Naive thymus-derived CD4-positive, alpha-beta T cell (primary cell): ENCODE measurements at regions not wholly inside any gene's neighbourhood (a gene's known extent, or its start where the extent isn't known, plus 50 kb on each side); places are given as distances from the start of the nearest gene placed in this dataset.

Experiments used
- ATAC-seq: fragments of 150-1000 bp; cut with Tn5 transposase; 2 replicates; pipeline ENCODE4 v1.10.0; 2021; ENCODE audit warnings: mild to moderate bottlenecking, moderate library complexity
- CTCF ChIA-PET: fragments of 350-600 bp; sonication (Branson Sonifier 250); formaldehyde crosslinking; loops from one replicate; lab custom pipeline; 2021; ENCODE audit warnings: antibody characterized with exemption; lab: Charles Lee
- POLR2A ChIA-PET: fragments of 350-600 bp; sonication (Branson Sonifier 250); formaldehyde crosslinking; loops from one replicate; lab custom pipeline; 2021; ENCODE audit warnings: antibody characterized with exemption, inconsistent platforms; lab: Charles Lee
- DNase-seq, 9 donors: peaks; one replicate each; pipeline versions ENCODE4 v3.0.0 to v3.0.0-alpha.2; 2020 to 2022; ENCODE audit warnings: mixed read lengths in 1 of 9
- H3K27ac ChIP-seq: one replicate; pipeline ENCODE4 v1.7.0; 2013; ENCODE audit warnings: mild to moderate bottlenecking, low read depth, low read length, moderate library complexity
- H3K27me3 ChIP-seq, 2 donors: one replicate each; pipeline ENCODE4 v1.7.0; 2013; ENCODE audit warnings: low read length in 2 of 2, mild to moderate bottlenecking in 2 of 2, moderate library complexity in 2 of 2; ENCODE audit not compliant: control insufficient read depth in 2 of 2, insufficient read depth in 2 of 2
- H3K36me3 ChIP-seq, 3 experiments: 1 replicate in 2 of 3; 2 replicates in 1 of 3; pipeline ENCODE4 v1.7.0; 2013; ENCODE audit warnings: low read length in 3 of 3, mild to moderate bottlenecking in 3 of 3, moderate library complexity in 1 of 3; ENCODE audit not compliant: insufficient read depth in 3 of 3, control insufficient read depth in 2 of 3
- H3K4me1 ChIP-seq, 2 donors: one replicate each; pipeline ENCODE4 v1.7.0; 2013; ENCODE audit warnings: low read length in 2 of 2, mild to moderate bottlenecking in 2 of 2, moderate library complexity in 1 of 2; ENCODE audit not compliant: control insufficient read depth in 2 of 2, insufficient read depth in 2 of 2
- H3K4me3 ChIP-seq: 2 replicates; pipeline ENCODE4 v1.7.0; 2013; ENCODE audit warnings: mild to moderate bottlenecking, low read length
- H3K9me3 ChIP-seq, 3 experiments: 1 replicate in 2 of 3; 2 replicates in 1 of 3; pipeline ENCODE4 v1.7.0; 2013; ENCODE audit warnings: low read length in 3 of 3; ENCODE audit not compliant: control insufficient read depth in 2 of 3
- H3K27ac Mint-ChIP-seq, 9 donors: one replicate each; pipeline ENCODE4 v1.8.0; 2020 to 2022; ENCODE audit warnings: mixed read lengths in 9 of 9, mild to moderate bottlenecking in 8 of 9, moderate library complexity in 5 of 9, inconsistent platforms in 2 of 9
- H3K27me3 Mint-ChIP-seq, 5 donors: one replicate each; pipeline ENCODE4 v1.8.0; 2021 to 2022; ENCODE audit warnings: mixed read lengths in 5 of 5, mild to moderate bottlenecking in 1 of 5
- H3K36me3 Mint-ChIP-seq, 5 donors: one replicate each; pipeline ENCODE4 v1.8.0; 2020 to 2022; ENCODE audit warnings: mixed read lengths in 5 of 5, mild to moderate bottlenecking in 3 of 5, inconsistent platforms in 1 of 5
- H3K4me1 Mint-ChIP-seq, 7 donors: one replicate each; pipeline ENCODE4 v1.8.0; 2020 to 2022; ENCODE audit warnings: mixed read lengths in 7 of 7, mild to moderate bottlenecking in 3 of 7, inconsistent platforms in 1 of 7
- H3K4me3 Mint-ChIP-seq, 10 donors: one replicate each; pipeline ENCODE4 v1.8.0; 2020 to 2022; ENCODE audit warnings: mild to moderate bottlenecking in 10 of 10, mixed read lengths in 10 of 10, moderate library complexity in 6 of 10, inconsistent platforms in 2 of 10
- H3K9me3 Mint-ChIP-seq, 11 donors: one replicate each; pipeline ENCODE4 v1.8.0; 2020 to 2022; ENCODE audit warnings: mixed read lengths in 11 of 11, mild to moderate bottlenecking in 4 of 11, inconsistent platforms in 1 of 11, moderate library complexity in 1 of 11
- intact Hi-C, 2 donors: fragments of 100-400 bp; cut with micrococcal nuclease; formaldehyde crosslinking; loops; one replicate each; pipeline ENCODE4 v1.15.1; 2023

DNA sequence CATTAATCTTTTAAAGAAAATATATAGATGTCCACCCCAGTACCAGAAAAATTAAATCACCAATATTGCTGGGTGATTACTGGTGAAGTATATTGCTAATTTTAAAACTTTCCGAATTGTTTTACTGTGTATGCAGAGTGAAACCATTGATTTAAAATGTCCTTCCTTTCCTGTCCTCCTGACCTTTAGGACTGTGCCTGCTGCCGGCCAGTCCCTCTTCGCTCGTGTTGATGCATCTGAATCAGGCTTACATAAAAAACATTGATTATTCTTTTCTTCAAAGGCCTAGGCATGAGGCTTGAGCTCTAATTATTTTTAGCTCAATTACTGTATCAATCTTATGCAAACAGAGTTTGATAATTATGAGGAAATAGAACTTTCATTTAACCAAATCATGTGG lies 1128.1 kb downstream of the BRINP3 start:
- H3K4me1 Mint-ChIP-seq: no peaks in the 10 kb centered on the region
- no peak overlapping the region for H3K27ac ChIP-seq
- ATAC-seq (no peak), DNase-seq (no peak)
- H3K4me1 ChIP-seq: no peaks in the 10 kb centered on the region
- no peaks in the 10 kb centered on the region for H3K9me3 ChIP-seq
- no peaks in the 10 kb centered on the region for H3K27me3 Mint-ChIP-seq
- no peak overlapping the region for H3K4me3 Mint-ChIP-seq
- peaks cover 0 to 5% (median 0%) of the 10 kb centered on the region in 5 donors for H3K36me3 Mint-ChIP-seq
- ChIA-PET POLR2A (no interaction called here), CTCF (interaction anchor here (0.5 kb wide), 1 partner anchor 12 kb away, joined by 4 read pairs; no protein-coding TSS in a partner anchor)
- no peak overlapping the region for H3K4me3 ChIP-seq
- peaks cover 0 to 16% (median 1%) of the 10 kb centered on the region in 11 donors for H3K9me3 Mint-ChIP-seq
- no peak overlapping the region for H3K27ac Mint-ChIP-seq
- no peaks in the 10 kb centered on the region for H3K27me3 ChIP-seq
- intact Hi-C loops: no loop called here
- H3K36me3 ChIP-seq: no peaks in the 10 kb centered on the region

- Mint-ChIP-seq H3K27me3 (no peaks in the 10 kb centered on the region), H3K4me1 (no peaks in the 10 kb centered on the region), H3K36me3 (peaks cover 0 to 5% (median 0%) of the 10 kb centered on the region in 5 donors), H3K9me3 (peaks cover 0 to 15% (median 4%) of the 10 kb centered on the region in 11 donors), H3K4me3 (no peak overlapping the region), H3K27ac (no peak overlapping the region)
- CTCF ChIA-PET: no interaction called here
- DNase-seq: no peak
- Histone ChIP-seq H3K27me3 (no peaks in the 10 kb centered on the region), H3K4me1 (no peaks in the 10 kb centered on the region), H3K27ac (no peak overlapping the region), H3K4me3 (no peak overlapping the region), H3K36me3 (no peaks in the 10 kb centered on the region), H3K9me3 (no peaks in the 10 kb centered on the region)
- ATAC-seq: no peak
- POLR2A ChIA-PET: no interaction called here
- intact Hi-C loops: no loop called here
Measured at GRCh38 chr1:189350983-189351616, 1126.6 kb downstream of the BRINP3 start.

GRCh38 chr1:189351960-189352359 lies 1125.7 kb downstream of the BRINP3 start:
- no peak overlapping the region for H3K27ac Mint-ChIP-seq
- H3K9me3 ChIP-seq: no peaks in the 10 kb centered on the region
- no peaks in the 10 kb centered on the region for H3K4me1 Mint-ChIP-seq
- H3K36me3 Mint-ChIP-seq: no peaks in the 10 kb centered on the region
- H3K27ac ChIP-seq: no peak overlapping the region
- intact Hi-C loops: no loop called here
- no peak overlapping the region for H3K4me3 Mint-ChIP-seq
- H3K27me3 ChIP-seq: no peaks in the 10 kb centered on the region
- no peaks in the 10 kb centered on the region for H3K27me3 Mint-ChIP-seq
- H3K36me3 ChIP-seq: no peaks in the 10 kb centered on the region
- H3K4me1 ChIP-seq: no peaks in the 10 kb centered on the region
- H3K4me3 ChIP-seq: no peak overlapping the region
- ATAC-seq: no peak
- ChIA-PET POLR2A (no interaction called here), CTCF (interaction anchor here (0.6 kb wide), 1 partner anchor 527 kb away, joined by 3 read pairs; no protein-coding TSS in a partner anchor)
- H3K9me3 Mint-ChIP-seq: peaks cover 0 to 9% (median 1%) of the 10 kb centered on the region in 11 donors
- DNase-seq: no peak

- H3K4me1 Mint-ChIP-seq: no peaks in the 10 kb centered on the region
- DNase-seq: no peak
- no peak overlapping the region for H3K27ac ChIP-seq
- ChIA-PET CTCF (no interaction called here), POLR2A (no interaction called here)
- H3K9me3 ChIP-seq: no peaks in the 10 kb centered on the region
- H3K4me1 ChIP-seq: no peaks in the 10 kb centered on the region
- H3K27ac Mint-ChIP-seq: no peak overlapping the region
- intact Hi-C loops: no loop called here
- H3K36me3 Mint-ChIP-seq: no peaks in the 10 kb centered on the region
- H3K9me3 Mint-ChIP-seq: peaks cover 0 to 15% (median 1%) of the 10 kb centered on the region in 11 donors
- no peaks in the 10 kb centered on the region for H3K36me3 ChIP-seq
- H3K27me3 ChIP-seq: no peaks in the 10 kb centered on the region
- ATAC-seq: no peak
- H3K27me3 Mint-ChIP-seq: no peaks in the 10 kb centered on the region
- no peak overlapping the region for H3K4me3 Mint-ChIP-seq
- H3K4me3 ChIP-seq: no peak overlapping the region
Measured at GRCh38 chr1:189356206-189356605, 1121.5 kb downstream of the BRINP3 start.

GRCh38 chr1:189357317-189357716 lies 1120.3 kb downstream of the BRINP3 start:
- Mint-ChIP-seq H3K4me1 (no peaks in the 10 kb centered on the region), H3K27ac (no peak overlapping the region), H3K27me3 (no peaks in the 10 kb centered on the region), H3K4me3 (no peak overlapping the region), H3K36me3 (no peaks in the 10 kb centered on the region), H3K9me3 (peaks cover 0 to 15% (median 4%) of the 10 kb centered on the region in 11 donors)
- no peaks in the 10 kb centered on the region for H3K9me3 ChIP-seq
- CTCF ChIA-PET: no interaction called here
- no peaks in the 10 kb centered on the region for H3K36me3 ChIP-seq
- no peaks in the 10 kb centered on the region for H3K4me1 ChIP-seq
- intact Hi-C loops: no loop called here
- POLR2A ChIA-PET: no interaction called here
- no peak overlapping the region for H3K4me3 ChIP-seq
- no peak for DNase-seq
- no peaks in the 10 kb centered on the region for H3K27me3 ChIP-seq
- no peak for ATAC-seq
- no peak overlapping the region for H3K27ac ChIP-seq

DNA sequence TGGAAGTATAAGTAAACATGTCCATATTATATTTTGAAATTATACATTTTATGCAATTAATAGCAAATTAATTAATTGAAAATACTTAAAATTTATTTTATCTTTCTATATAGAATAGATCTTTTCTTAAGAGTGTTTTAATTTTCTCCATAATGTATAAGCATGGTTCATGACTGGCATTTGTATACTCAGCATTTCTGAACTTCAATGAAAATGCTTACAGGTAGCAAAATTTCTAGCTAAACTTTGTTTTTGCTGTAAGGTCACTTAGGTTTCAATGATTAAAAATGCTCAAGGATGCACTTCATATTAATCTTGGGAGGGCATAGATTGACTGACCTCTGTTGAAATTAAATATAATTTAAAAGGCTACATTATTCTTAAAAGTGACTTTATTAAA lies 1108.1 kb downstream of the BRINP3 start:
- H3K36me3 Mint-ChIP-seq: no peaks in the 10 kb centered on the region
- H3K27me3 Mint-ChIP-seq: no peaks in the 10 kb centered on the region
- no peak for DNase-seq
- POLR2A ChIA-PET: no interaction called here
- ATAC-seq: no peak
- H3K9me3 Mint-ChIP-seq: peaks cover 2 to 19% (median 9%) of the 10 kb centered on the region in 11 donors
- H3K27ac ChIP-seq: no peak overlapping the region
- CTCF ChIA-PET: no interaction called here
- H3K27ac Mint-ChIP-seq: no peak overlapping the region
- intact Hi-C loops: loop anchor here in 1 of 2 donors (10.0 kb wide), 1 partner anchor 55 kb away; no protein-coding TSS in a partner anchor
- no peaks in the 10 kb centered on the region for H3K27me3 ChIP-seq
- H3K36me3 ChIP-seq: no peaks in the 10 kb centered on the region
- H3K9me3 ChIP-seq: peaks cover 0 to 2% (median 0%) of the 10 kb centered on the region in 3 experiments
- H3K4me1 ChIP-seq: no peaks in the 10 kb centered on the region
- H3K4me3 ChIP-seq: no peak overlapping the region
- no peak overlapping the region for H3K4me3 Mint-ChIP-seq
- H3K4me1 Mint-ChIP-seq: no peaks in the 10 kb centered on the region

- Mint-ChIP-seq H3K27me3 (no peaks in the 10 kb centered on the region), H3K4me1 (no peaks in the 10 kb centered on the region), H3K36me3 (no peaks in the 10 kb centered on the region), H3K9me3 (peaks cover 3 to 29% (median 9%) of the 10 kb centered on the region in 11 donors), H3K4me3 (no peak overlapping the region), H3K27ac (no peak overlapping the region)
- DNase-seq (no peak), ATAC-seq (no peak)
- H3K4me3 ChIP-seq: no peak overlapping the region
- CTCF ChIA-PET: no interaction called here
- no peaks in the 10 kb centered on the region for H3K27me3 ChIP-seq
- POLR2A ChIA-PET: no interaction called here
- intact Hi-C loops: loop anchor here in 1 of 2 donors (10.0 kb wide), 1 partner anchor 60 kb away; no protein-coding TSS in a partner anchor
- H3K9me3 ChIP-seq: peaks cover 0 to 5% (median 0%) of the 10 kb centered on the region in 3 experiments
- no peaks in the 10 kb centered on the region for H3K4me1 ChIP-seq
- H3K27ac ChIP-seq: no peak overlapping the region
- H3K36me3 ChIP-seq: no peaks in the 10 kb centered on the region
Measured at GRCh38 chr1:189374816-189375215, 1102.8 kb downstream of the BRINP3 start.
